CD4-positive, alpha-beta memory T cell (primary cell): ENCODE measurements at regions not wholly inside any gene's neighbourhood (a gene's known extent, or its start where the extent isn't known, plus 50 kb on each side); places are given as distances from the start of the nearest gene placed in this dataset.
"Not testable (repeated sequence)": the region's sequence is repeated elsewhere in the genome, so short reads cannot be mapped to it uniquely, and the experiment has no call there.

Experiments
- CTCF ChIA-PET: fragments of 350-600 bp; sonication (Branson Sonifier 250); formaldehyde crosslinking; loops from one replicate; lab custom pipeline; 2021; ENCODE audit warnings: inconsistent platforms; ENCODE audit not compliant: partially characterized antibody; lab: Charles Lee
- POLR2A ChIA-PET: fragments of 350-600 bp; sonication (Branson Sonifier 250); formaldehyde crosslinking; loops from one replicate; lab custom pipeline; 2021; ENCODE audit not compliant: partially characterized antibody; lab: Charles Lee
- DNase-seq, 5 donors: peaks; one replicate each; pipeline versions ENCODE4 v3.0.0 to v3.0.0-alpha.2; 2020 to 2022; ENCODE audit warnings: mixed read lengths in 1 of 5
- H3K27ac ChIP-seq: one replicate; pipeline ENCODE4 v1.7.0; 2013; ENCODE audit warnings: low read depth, low read length
- H3K27me3 ChIP-seq: 2 replicates; pipeline ENCODE4 v1.7.0; 2013; ENCODE audit warnings: mild to moderate bottlenecking, low read length, moderate library complexity; ENCODE audit not compliant: insufficient read depth
- H3K36me3 ChIP-seq: 2 replicates; pipeline ENCODE4 v1.7.0; 2013; ENCODE audit warnings: mild to moderate bottlenecking, low read length, moderate library complexity; ENCODE audit not compliant: insufficient read depth
- H3K4me1 ChIP-seq: 2 replicates; pipeline ENCODE4 v1.7.0; 2013; ENCODE audit warnings: mild to moderate bottlenecking, low read length, moderate library complexity; ENCODE audit not compliant: insufficient read depth
- H3K4me3 ChIP-seq, 2 donors: one replicate each; pipeline ENCODE4 v1.7.0; 2013; ENCODE audit warnings: low read length in 2 of 2, mild to moderate bottlenecking in 1 of 2
- H3K9me3 ChIP-seq, 2 donors: one replicate each; pipeline ENCODE4 v1.7.0; 2013; ENCODE audit warnings: low read length in 2 of 2, control low read depth in 1 of 2; ENCODE audit not compliant: control insufficient read depth in 1 of 2
- H3K27ac Mint-ChIP-seq, 7 donors: one replicate each; pipeline ENCODE4 v1.8.0; 2020 to 2021; ENCODE audit warnings: mixed read lengths in 7 of 7, mild to moderate bottlenecking in 6 of 7, inconsistent platforms in 3 of 7, moderate library complexity in 3 of 7
- H3K27me3 Mint-ChIP-seq, 2 donors: one replicate each; pipeline ENCODE4 v1.8.0; 2020 to 2021; ENCODE audit warnings: mixed read lengths in 2 of 2
- H3K36me3 Mint-ChIP-seq, 2 donors: one replicate each; pipeline ENCODE4 v1.8.0; 2020 to 2021; ENCODE audit warnings: mixed read lengths in 2 of 2, inconsistent platforms in 1 of 2, mild to moderate bottlenecking in 1 of 2
- H3K4me1 Mint-ChIP-seq, 4 donors: one replicate each; pipeline ENCODE4 v1.8.0; 2020 to 2021; ENCODE audit warnings: mixed read lengths in 4 of 4, mild to moderate bottlenecking in 1 of 4
- H3K4me3 Mint-ChIP-seq, 8 donors: one replicate each; pipeline ENCODE4 v1.8.0; 2020 to 2021; ENCODE audit warnings: mixed read lengths in 8 of 8, mild to moderate bottlenecking in 7 of 8, moderate library complexity in 6 of 8, inconsistent platforms in 3 of 8
- H3K9me3 Mint-ChIP-seq, 8 donors: one replicate each; pipeline ENCODE4 v1.8.0; 2020 to 2021; ENCODE audit warnings: mixed read lengths in 8 of 8, mild to moderate bottlenecking in 5 of 8, inconsistent platforms in 3 of 8, moderate library complexity in 1 of 8
- intact Hi-C: fragments of 100-400 bp; cut with micrococcal nuclease; formaldehyde crosslinking; loops from one replicate; pipeline ENCODE4 v1.15.1; 2023

GRCh38 chr4:131883181-131883580 lies 1265.9 kb upstream of the PCDH10 start:
- H3K9me3 ChIP-seq, H3K4me1 ChIP-seq, H3K27ac ChIP-seq, H3K4me1 Mint-ChIP-seq, H3K4me3 Mint-ChIP-seq, H3K9me3 Mint-ChIP-seq, H3K36me3 ChIP-seq, POLR2A ChIA-PET, H3K36me3 Mint-ChIP-seq, H3K27me3 ChIP-seq, intact Hi-C loops, CTCF ChIA-PET, DNase-seq, H3K27ac Mint-ChIP-seq, H3K27me3 Mint-ChIP-seq, H3K4me3 ChIP-seq: not testable (repeated sequence)

DNA sequence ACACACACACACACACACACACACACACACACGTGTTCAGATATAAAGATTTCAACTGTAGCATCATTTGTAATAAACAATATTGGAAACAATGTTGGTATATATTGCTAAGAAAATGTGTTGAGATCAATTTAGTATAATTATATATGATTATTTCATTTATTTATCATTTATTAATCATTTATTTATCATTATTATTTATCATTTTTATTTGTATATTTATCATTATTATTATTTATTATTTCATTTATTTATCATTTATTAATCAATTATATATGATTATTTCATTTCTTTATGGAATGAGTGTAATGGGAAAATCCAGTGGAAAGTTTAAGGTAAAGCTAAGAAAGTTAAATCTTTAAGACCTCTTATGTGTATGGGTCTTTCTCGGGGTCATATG lies 1223.4 kb upstream of the PCDH10 start:
- DNase-seq, H3K4me1 ChIP-seq, H3K36me3 ChIP-seq, H3K9me3 Mint-ChIP-seq, H3K27ac Mint-ChIP-seq, POLR2A ChIA-PET, intact Hi-C loops, H3K4me3 Mint-ChIP-seq, H3K36me3 Mint-ChIP-seq, H3K9me3 ChIP-seq, H3K27ac ChIP-seq, H3K27me3 ChIP-seq, CTCF ChIA-PET, H3K4me1 Mint-ChIP-seq, H3K4me3 ChIP-seq, H3K27me3 Mint-ChIP-seq: not testable (repeated sequence)

DNA sequence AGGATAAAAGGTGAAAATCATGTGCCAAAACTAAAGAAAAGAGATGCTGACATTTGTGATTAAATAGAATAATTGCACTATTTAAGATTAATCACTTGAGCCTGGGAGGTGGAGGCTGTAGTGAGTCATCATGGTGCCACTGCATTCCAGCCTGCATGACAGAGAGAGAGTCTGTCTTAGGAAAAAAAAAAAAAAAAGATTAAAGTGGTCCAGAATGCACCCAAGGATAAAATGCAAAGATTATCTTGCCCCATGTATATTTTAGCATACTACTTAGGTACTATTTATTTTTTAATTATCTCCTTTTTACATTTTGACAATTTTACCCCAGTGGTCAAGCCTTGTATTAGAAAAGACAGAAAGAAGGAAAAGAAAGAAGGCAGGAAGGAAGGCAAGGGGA lies 1181.4 kb upstream of the PCDH10 start:
- H3K9me3 ChIP-seq, H3K27me3 Mint-ChIP-seq, H3K36me3 ChIP-seq, H3K27ac Mint-ChIP-seq, POLR2A ChIA-PET, DNase-seq, H3K4me3 Mint-ChIP-seq, H3K27ac ChIP-seq, H3K27me3 ChIP-seq, CTCF ChIA-PET, H3K4me3 ChIP-seq, H3K36me3 Mint-ChIP-seq, H3K9me3 Mint-ChIP-seq, intact Hi-C loops, H3K4me1 Mint-ChIP-seq, H3K4me1 ChIP-seq: not testable (repeated sequence)

DNA sequence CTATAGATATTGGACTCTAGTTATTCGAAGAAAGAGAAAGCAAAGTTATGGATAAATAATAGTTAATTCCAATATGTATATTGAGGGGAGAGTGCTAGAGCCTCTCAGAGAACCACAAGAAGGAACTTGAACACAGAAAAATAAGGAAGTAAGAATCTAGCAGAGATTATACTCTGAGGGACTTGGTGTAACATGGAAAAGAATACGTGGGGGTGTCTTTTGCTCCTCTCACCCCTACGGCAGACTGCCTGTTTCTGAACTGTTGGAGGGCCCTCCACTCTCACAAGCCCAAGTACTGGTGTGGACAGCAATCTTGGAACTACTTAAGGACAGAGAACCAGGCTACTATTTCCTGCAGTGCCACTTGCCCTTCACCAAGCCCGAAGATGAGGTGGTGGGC lies 1174.4 kb upstream of the PCDH10 start:
- no peaks in the 10 kb centered on the region for H3K4me1 ChIP-seq
- no peaks in the 10 kb centered on the region for H3K36me3 ChIP-seq
- Mint-ChIP-seq H3K9me3 (peaks cover 4 to 25% (median 16%) of the 10 kb centered on the region in 8 donors), H3K36me3 (no peaks in the 10 kb centered on the region), H3K27ac (no peak overlapping the region), H3K4me1 (no peaks in the 10 kb centered on the region), H3K4me3 (no peak overlapping the region), H3K27me3 (no peaks in the 10 kb centered on the region)
- no peak overlapping the region for H3K4me3 ChIP-seq
- no peaks in the 10 kb centered on the region for H3K9me3 ChIP-seq
- CTCF ChIA-PET: no interaction called here
- H3K27me3 ChIP-seq: no peaks in the 10 kb centered on the region
- DNase-seq: no peak
- H3K27ac ChIP-seq: no peak overlapping the region
- intact Hi-C loops: no loop called here
- POLR2A ChIA-PET: no interaction called here

DNA sequence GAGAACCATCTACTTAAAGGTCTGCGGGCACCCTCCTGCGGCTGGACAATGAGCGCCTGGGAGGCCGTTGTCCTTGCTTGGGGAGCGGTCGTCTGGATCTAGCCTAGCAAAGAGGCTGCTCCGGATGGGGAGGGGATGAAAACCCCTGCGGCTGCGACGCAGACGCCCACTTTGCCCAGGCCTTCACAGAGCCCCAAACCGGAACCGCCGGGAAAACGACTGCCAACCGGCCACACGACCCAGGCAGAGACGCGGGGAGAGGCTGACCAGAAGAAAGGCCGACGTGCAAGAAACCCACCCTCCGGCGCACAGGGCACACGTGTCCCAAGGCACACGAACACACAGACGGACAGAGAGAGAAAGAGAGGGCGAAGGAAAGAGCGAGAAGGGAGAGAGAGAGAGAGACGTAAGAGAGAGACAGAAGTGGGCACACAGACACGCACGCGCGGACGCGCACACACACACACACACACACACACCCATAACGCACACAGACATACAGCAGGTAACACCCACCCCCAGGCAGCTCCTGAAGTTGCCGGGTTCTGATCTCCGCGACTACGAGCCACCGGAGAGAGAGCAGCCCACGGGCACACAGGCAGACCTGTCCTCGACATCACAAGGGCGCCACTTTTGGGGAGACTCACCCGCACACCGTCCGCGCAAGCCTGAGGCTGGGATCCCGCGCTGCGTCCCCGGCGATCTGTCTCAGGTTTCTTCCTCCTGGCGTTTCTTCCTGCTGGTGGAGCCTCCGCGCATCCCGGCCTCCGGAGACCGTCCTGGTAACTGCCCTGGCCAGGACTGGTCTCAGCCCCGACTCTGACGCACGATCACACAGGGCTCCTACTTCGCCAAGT lies 1173.6 kb upstream of the PCDH10 start:
- H3K27me3 ChIP-seq, H3K27me3 Mint-ChIP-seq, POLR2A ChIA-PET, H3K36me3 ChIP-seq, H3K4me1 Mint-ChIP-seq, H3K9me3 ChIP-seq, H3K27ac Mint-ChIP-seq, H3K4me1 ChIP-seq, intact Hi-C loops, H3K27ac ChIP-seq, CTCF ChIA-PET, H3K36me3 Mint-ChIP-seq, H3K4me3 ChIP-seq, H3K4me3 Mint-ChIP-seq: not testable (repeated sequence)
- peaks cover 4 to 25% (median 17%) of the 10 kb centered on the region in 8 donors for H3K9me3 Mint-ChIP-seq
- DNase-seq: peak in 1 of 5 donors; percentile 11

- H3K27me3 Mint-ChIP-seq, H3K9me3 ChIP-seq, CTCF ChIA-PET, POLR2A ChIA-PET, H3K27me3 ChIP-seq, H3K4me1 Mint-ChIP-seq, DNase-seq, H3K4me3 ChIP-seq, H3K4me1 ChIP-seq, intact Hi-C loops, H3K4me3 Mint-ChIP-seq, H3K27ac ChIP-seq, H3K36me3 Mint-ChIP-seq, H3K36me3 ChIP-seq, H3K27ac Mint-ChIP-seq: not testable (repeated sequence)
- peaks cover 6 to 28% (median 19%) of the 10 kb centered on the region in 8 donors for H3K9me3 Mint-ChIP-seq
These were observed 1172.7 kb upstream of the PCDH10 start for GRCh38 chr4:131976133-131977002.

DNA sequence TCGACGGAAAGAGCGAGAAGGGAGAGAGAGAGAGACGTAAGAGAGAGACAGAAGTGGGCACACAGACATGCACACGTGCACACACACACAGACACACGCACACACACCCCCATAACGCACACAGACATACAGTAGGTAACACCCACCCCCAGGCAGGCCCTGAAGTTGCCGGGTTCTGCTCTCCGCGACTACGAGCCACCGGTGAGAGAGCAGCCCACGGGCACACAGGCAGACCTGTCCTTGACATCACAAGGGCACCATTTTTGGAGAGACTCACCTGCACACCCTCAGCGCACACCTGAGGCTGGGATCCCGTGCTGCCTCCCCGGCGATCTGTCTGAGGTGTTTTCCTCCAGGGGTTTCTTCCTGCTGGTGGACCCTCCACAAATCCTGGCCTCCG lies 1171.0 kb upstream of the PCDH10 start:
- no peak for DNase-seq
- H3K4me3 Mint-ChIP-seq: no peak overlapping the region
- Histone ChIP-seq H3K9me3 (peaks cover 0 to 5% of the 10 kb centered on the region in 2 donors), H3K27me3 (no peaks in the 10 kb centered on the region), H3K4me1 (no peaks in the 10 kb centered on the region), H3K4me3 (no peak overlapping the region), H3K27ac (no peak overlapping the region), H3K36me3 (no peaks in the 10 kb centered on the region)
- POLR2A ChIA-PET: no interaction called here
- H3K9me3 Mint-ChIP-seq: peaks cover 6 to 28% (median 21%) of the 10 kb centered on the region in 8 donors
- no peak overlapping the region for H3K27ac Mint-ChIP-seq
- no peaks in the 10 kb centered on the region for H3K27me3 Mint-ChIP-seq
- no peaks in the 10 kb centered on the region for H3K4me1 Mint-ChIP-seq
- CTCF ChIA-PET: no interaction called here
- intact Hi-C loops: no loop called here
- H3K36me3 Mint-ChIP-seq: no peaks in the 10 kb centered on the region
